SHP77 (cell line): ENCODE measurements at regions not wholly inside any gene's neighbourhood (a gene's known extent, or its start where the extent isn't known, plus 50 kb on each side); places are given as distances from the start of the nearest gene placed in this dataset.

Experiments
- DNase-seq, 2 experiments: peaks; one replicate each; lab custom pipeline; 2025; lab: John Stamatoyannopoulos, UW

- no peak for DNase-seq
Measured at GRCh38 chr6:130314271-130314670, 51.5 kb upstream of the TMEM200A start.

- no peak for DNase-seq
Measured at GRCh38 chr6:130313206-130313605, 52.6 kb upstream of the TMEM200A start.

DNA sequence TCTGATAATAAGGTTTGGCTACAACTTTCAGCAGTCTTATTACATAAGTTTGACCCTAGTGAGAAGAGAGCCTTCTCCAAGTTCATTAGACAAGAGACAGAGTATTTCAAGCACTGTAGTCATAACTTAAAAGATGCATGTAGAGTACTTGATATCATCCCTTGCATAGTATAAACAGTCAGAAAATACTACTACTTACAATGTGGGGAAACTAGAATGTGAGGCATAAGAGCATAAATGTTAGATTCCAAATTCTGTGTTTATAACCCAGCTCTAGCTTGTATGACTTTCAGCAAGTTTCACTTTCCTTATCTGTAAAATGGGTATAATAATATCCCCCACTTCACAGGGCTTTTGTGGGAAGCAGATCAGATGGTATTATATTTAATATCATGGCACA lies 56.8 kb upstream of the TMEM200A start:
- no peak for DNase-seq

- DNase-seq: no peak
Measured at GRCh38 chr6:130307752-130308361, 58.0 kb upstream of the TMEM200A start.

GRCh38 chr6:130306377-130306776 lies 59.4 kb upstream of the TMEM200A start:
- no peak for DNase-seq

GRCh38 chr6:130303431-130303830 lies 62.4 kb upstream of the TMEM200A start:
- DNase-seq: no peak

- no peak for DNase-seq
Measured at GRCh38 chr6:130298258-130298657, 67.6 kb upstream of the TMEM200A start.

GRCh38 chr6:130296854-130297253 lies 69.0 kb upstream of the TMEM200A start:
- no peak for DNase-seq

DNA sequence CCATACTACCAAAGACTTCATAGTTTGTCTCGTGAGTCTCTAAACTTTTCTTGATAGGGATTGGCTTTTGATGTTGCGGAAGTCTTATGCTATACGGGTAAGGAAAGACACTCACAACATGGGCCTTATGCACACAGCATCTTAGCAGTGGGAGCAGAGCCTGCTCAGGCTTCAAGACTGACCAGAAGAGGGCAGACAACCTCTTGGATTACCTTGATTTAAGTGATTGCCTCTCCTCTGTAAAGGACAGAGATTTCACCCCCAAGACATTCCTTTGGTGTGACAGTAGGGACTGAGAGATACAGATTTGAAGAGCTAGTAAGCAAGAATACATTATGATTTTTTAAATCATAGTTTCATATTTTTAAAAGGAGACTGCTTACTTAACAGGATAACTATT lies 71.0 kb upstream of the SAMD3 start:
- DNase-seq: peak in 1 of 2 experiments; percentile 9

DNA sequence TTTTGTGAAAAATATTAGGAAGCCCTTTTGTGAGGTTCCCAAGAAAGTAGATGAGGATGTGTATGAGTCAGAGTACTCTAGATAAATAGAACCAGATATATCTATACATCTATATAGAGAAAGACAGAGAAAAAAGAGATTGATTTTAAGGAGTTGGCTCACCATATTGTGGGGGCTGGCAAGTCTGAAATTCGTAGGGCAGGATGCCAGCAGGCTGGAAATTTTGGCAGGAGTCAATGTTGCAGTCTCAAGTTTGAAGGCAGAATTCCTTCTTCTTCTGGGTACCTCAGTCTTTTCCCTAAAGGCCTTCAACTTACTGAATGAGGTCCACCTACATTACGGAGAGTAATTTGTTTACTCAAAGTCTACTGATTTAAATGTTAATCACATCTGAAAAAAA lies 65.3 kb upstream of the SAMD3 start:
- DNase-seq: no peak

DNA sequence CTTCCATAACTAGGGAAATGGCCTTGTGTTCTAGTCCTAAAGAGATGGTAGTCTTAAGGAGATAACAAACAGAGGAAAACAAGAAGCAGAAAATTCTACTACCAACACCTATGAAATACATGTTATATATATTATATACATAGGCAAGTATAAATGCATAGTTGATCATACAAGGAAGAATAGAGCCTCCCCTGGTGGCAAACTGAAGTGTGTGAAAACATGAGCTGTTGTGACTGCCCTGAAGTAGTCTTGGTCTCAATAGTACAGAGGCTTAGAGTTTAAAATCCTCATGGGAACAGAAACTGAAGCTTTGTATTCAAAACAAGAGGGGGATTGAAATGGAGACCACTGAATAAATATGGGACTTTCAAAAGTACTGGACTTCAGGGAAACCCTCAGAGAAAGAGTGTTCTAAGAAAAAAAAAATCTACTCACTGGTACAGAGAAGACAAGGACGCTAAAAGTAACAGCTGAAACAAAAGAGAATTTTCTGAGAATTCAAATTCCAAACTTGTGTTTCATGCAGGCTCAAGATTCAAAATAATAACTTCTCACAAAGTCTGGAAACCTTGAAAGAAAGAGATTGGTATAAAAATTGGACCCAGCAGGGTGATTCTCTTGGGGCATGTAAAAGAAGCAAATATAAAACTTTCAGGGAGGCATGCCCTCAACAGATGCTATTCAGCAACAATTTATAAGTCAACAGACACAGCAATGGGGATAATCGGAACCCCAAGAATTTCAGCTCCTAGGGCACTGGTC lies 59.7 kb upstream of the SAMD3 start:
- no peak for DNase-seq

DNA sequence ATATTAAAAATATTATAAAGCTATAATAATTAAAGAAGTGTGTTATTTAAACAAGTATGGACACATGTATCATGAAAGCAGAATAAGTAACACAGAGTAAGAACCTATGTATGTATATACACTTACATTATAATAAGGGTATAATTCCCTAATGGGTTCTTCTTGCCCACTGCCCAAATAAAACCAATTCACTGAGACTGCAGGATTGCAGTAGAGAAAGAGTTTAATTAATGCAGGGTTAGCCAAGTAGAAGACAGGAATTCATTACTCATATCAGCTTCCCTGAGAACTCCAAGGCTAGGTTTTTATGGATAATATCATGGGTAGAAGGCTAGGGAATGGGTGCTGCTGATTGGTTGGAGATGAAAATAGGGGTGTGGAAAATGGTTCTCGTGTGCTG lies 53.8 kb upstream of the SAMD3 start:
- DNase-seq: no peak

DNA sequence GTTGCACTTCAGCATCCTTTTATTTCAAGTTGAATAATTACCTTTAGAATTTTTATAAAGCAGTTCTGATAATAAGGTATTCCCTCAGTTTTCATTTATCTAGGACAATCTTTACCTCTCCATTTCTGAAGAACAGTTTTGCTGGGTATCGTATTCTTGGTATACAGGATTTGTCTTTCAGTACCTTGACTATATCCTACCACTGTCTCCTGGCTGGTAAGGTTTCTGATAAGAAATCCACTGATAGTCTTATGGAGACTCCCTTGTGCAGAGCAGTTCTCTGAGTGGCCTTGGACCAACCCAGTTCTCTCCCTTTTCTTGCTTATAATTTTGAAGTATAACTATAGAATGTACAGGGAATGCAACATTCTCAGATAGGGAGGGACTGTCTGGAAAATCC lies 51.3 kb upstream of the SAMD3 start:
- DNase-seq: no peak
